K562 (cell line): ENCODE measurements at regions not wholly inside any gene's neighbourhood (a gene's known extent, or its start where the extent isn't known, plus 50 kb on each side); places are given as distances from the start of the nearest gene placed in this dataset.

ENCODE experiments used
- ELF4 ChIP-seq: fragments of 450-650 bp; formaldehyde crosslinking; IDR thresholded peaks from 2 replicates; pipeline ENCODE4 v1.4.0; 2022; ENCODE audit warnings: missing genetic modification characterization
- HNRNPLL ChIP-seq: fragments of 200-400 bp; formaldehyde crosslinking; IDR thresholded peaks from 2 replicates; pipeline ENCODE4 v1.6.1; 2017; ENCODE audit warnings: low read length, low read depth, mild to moderate bottlenecking; ENCODE audit not compliant: poor library complexity, severe bottlenecking
- MYBL2 ChIP-seq, 2 experiments: fragments of 450-650 bp in 1 of 2; sonication (generic) in 1 of 2; formaldehyde crosslinking in 1 of 2; IDR thresholded peaks; 2 replicates each; pipeline versions ENCODE4 v1.6.1 to v1.8.1; 2017 to 2022; ENCODE audit warnings: borderline replicate concordance in 1 of 2, inconsistent platforms in 1 of 2, low read depth in 1 of 2, mild to moderate bottlenecking in 1 of 2, missing genetic modification reagents in 1 of 2, moderate library complexity in 1 of 2
- RBM25 ChIP-seq: fragments of 200-400 bp; formaldehyde crosslinking; IDR thresholded peaks from 2 replicates; pipeline ENCODE4 v1.6.1; 2018; ENCODE audit warnings: low read length, low read depth, moderate library complexity; ENCODE audit not compliant: severe bottlenecking
- SAFB ChIP-seq: fragments of 200-400 bp; formaldehyde crosslinking; IDR thresholded peaks from 2 replicates; pipeline ENCODE4 v1.6.1; 2017; ENCODE audit warnings: low read depth, low read length, borderline replicate concordance
- SIX5 ChIP-seq, 2 experiments: IDR thresholded peaks; 2 replicates each; pipeline ENCODE4 v1.6.1; 2011; ENCODE audit warnings: low read length in 2 of 2, borderline replicate concordance in 1 of 2, low read depth in 1 of 2, mild to moderate bottlenecking in 1 of 2, moderate library complexity in 1 of 2; ENCODE audit not compliant: insufficient read depth in 1 of 2
- SNIP1 ChIP-seq: fragments of 450-650 bp; IDR thresholded peaks from 2 replicates; pipeline ENCODE4 v1.7.1; 2017; ENCODE audit warnings: low read depth, mild to moderate bottlenecking
- ZNF146 ChIP-seq: IDR thresholded peaks from one replicate; pipeline ENCODE4 v1.6.1; 2018; ENCODE audit warnings: missing compliant biosample characterization; ENCODE audit not compliant: unreplicated experiment
- ZNF316 ChIP-seq: fragments of 450-650 bp; IDR thresholded peaks from 2 replicates; pipeline ENCODE4 v1.6.1; 2016
- ZNF830 ChIP-seq: fragments of 250-450 bp; sonication (Bioruptor Pico); IDR thresholded peaks from 2 replicates; pipeline ENCODE4 v1.5.0; 2021; ENCODE audit warnings: mild to moderate bottlenecking
- ZSCAN29 ChIP-seq: fragments of 450-650 bp; IDR thresholded peaks from 2 replicates; pipeline ENCODE4 v1.6.1; 2017
- TF ChIP-seq, protein P1 (sequence below): fragments of 450-650 bp; formaldehyde crosslinking; IDR thresholded peaks from 2 replicates; pipeline ENCODE4 v1.4.0; 2022; ENCODE audit warnings: missing genetic modification characterization
- TF ChIP-seq, protein P2 (sequence below): sonication (generic); formaldehyde crosslinking; IDR thresholded peaks from 2 replicates; pipeline ENCODE4 v1.9.0; 2022; ENCODE audit warnings: mild to moderate bottlenecking, missing genetic modification reagents

DNA sequence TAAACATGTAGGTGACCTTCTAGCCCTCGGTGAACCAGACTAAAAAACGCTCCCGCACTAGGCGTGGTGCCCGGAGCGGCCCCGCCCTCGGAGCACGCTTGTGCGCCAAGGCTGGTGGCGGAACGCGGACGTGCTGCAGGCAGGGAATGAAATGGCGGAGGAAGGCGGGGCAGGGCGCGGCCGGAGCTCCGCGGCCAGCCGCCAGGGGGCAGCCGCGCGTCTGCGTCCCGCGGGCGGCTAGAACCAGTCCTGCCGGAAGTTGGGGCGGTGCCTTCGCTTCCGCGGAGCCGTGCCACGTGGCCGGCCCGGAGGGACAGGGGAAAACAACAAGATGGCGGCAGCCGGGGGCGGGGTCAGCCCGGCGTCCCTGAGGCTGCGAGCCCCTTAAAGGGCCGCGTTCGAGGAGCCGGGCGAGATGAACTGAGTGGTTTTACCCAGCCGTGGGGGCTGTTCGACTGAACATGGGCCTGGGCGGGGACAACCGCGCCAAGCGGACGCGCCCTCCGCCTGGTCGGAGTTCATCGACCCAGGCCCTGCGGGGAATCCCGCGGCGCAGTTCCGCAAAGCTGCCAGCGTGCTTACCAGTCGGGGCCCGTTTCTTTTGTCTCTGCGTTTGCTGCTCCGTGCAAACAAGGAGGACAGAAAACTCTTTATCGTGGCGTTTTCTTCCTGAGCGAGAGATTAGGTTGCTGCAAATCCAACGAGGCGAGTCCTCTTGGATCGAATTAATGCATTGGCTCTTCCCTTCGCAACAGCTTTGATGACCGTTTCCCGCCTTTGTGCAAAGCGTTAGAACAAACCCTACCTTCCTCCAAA, 90.9 kb upstream of the CHD2 start (continued):
- TF ChIP-seq RBM25 (peak; percentile 79), ZSCAN29 (no peak), HNRNPLL (peak; percentile 83), MYBL2 (IDR thresholded peaks at IDR 0.05; ENCODE audit: low read depth) (0 out of 2 replicates have a peak, but pooled peaks have one; percentile 51), MYBL2 (CRISPR knock-in tag; IDR thresholded peaks at IDR 0.05; ENCODE audit: borderline replicate concordance) (no peak), SIX5 (IDR thresholded peaks at IDR 0.05; ENCODE audit: borderline replicate concordance in 1 of 2, insufficient read depth in 1 of 2, low read depth in 1 of 2, low read length in 2 of 2) (0 out of 4 replicates have a peak, but pooled peaks of 1 of the 2 experiments have one; percentile 15), SAFB (no peak), ZNF316 (no peak), ZNF146 (CRISPR knock-in tag) (no peak), ZNF830 (CRISPR knock-in tag) (no peak), SNIP1 (peak; percentile 1; the same call in 1 of the 2 replicates), ELF4 (CRISPR knock-in tag) (no peak)
- TF ChIP-seq, protein P1, sequence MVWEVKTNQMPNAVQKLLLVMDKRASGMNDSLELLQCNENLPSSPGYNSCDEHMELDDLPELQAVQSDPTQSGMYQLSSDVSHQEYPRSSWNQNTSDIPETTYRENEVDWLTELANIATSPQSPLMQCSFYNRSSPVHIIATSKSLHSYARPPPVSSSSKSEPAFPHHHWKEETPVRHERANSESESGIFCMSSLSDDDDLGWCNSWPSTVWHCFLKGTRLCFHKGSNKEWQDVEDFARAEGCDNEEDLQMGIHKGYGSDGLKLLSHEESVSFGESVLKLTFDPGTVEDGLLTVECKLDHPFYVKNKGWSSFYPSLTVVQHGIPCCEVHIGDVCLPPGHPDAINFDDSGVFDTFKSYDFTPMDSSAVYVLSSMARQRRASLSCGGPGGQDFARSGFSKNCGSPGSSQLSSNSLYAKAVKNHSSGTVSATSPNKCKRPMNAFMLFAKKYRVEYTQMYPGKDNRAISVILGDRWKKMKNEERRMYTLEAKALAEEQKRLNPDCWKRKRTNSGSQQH (CRISPR knock-in tag), result no peak; the same call in 1 of the 2 replicates
- TF ChIP-seq, protein P2, sequence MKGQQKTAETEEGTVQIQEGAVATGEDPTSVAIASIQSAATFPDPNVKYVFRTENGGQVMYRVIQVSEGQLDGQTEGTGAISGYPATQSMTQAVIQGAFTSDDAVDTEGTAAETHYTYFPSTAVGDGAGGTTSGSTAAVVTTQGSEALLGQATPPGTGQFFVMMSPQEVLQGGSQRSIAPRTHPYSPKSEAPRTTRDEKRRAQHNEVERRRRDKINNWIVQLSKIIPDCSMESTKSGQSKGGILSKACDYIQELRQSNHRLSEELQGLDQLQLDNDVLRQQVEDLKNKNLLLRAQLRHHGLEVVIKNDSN, result peak; percentile 90
